A549 (cell line): ENCODE measurements at regions not wholly inside any gene's neighbourhood (a gene's known extent, or its start where the extent isn't known, plus 50 kb on each side); places are given as distances from the start of the nearest gene placed in this dataset.

Source experiments
- ATAC-seq, 2 experiments: fragments of 200-7000 bp in 1 of 2; fragments of >200 bp in 1 of 2; cut with Nextera tagmentation in 1 of 2; cut with Tn5 transposase in 1 of 2; 3 replicates each; pipeline versions ENCODE4 v1.8.0 to v1.9.1; 2018 to 2020; ENCODE audit warnings: mild to moderate bottlenecking in 1 of 2, moderate library complexity in 1 of 2
- CTCF ChIA-PET: fragments of 300-600 bp; sonication (Branson Sonifier 250); formaldehyde crosslinking; extraction: SDS; loops from one replicate; lab custom pipeline; 2021; ENCODE audit warnings: antibody characterized with exemption, inconsistent platforms; lab: Yijun Ruan, JAX
- POLR2A ChIA-PET: fragments of 350-600 bp; formaldehyde crosslinking; extraction: SDS; loops from one replicate; lab custom pipeline; 2021; ENCODE audit warnings: antibody characterized with exemption, inconsistent platforms; lab: Yijun Ruan, JAX
- DNase-seq, 2 experiments: peaks; one replicate each; pipeline versions ENCODE4 v3.0.0 to v3.0.0-alpha.2; 2011 to 2016; ENCODE audit warnings: low read depth in 1 of 2, low spot score in 1 of 2
- FAIRE-seq: peaks from 2 replicates; lab custom pipeline; 2011; peaks lifted over from hg19 to GRCh38; lab: Jason Lieb, UNC
- H3K27ac ChIP-seq, 2 experiments: fragments of >200 bp; sonication (Bioruptor Twin); formaldehyde crosslinking; 3 replicates each; pipeline ENCODE4 v1.5.1; 2016 to 2017
- H3K4me1 ChIP-seq: fragments of >200 bp; sonication (Bioruptor Twin); formaldehyde crosslinking; 3 replicates; pipeline ENCODE4 v1.6.1; 2016
- H3K4me2 ChIP-seq: fragments of >200 bp; sonication (Bioruptor Twin); formaldehyde crosslinking; 3 replicates; pipeline ENCODE4 v1.6.1; 2016
- H3K4me3 ChIP-seq: fragments of >200 bp; sonication (Bioruptor Twin); formaldehyde crosslinking; 3 replicates; pipeline ENCODE4 v1.5.1; 2016
- H3K9me3 ChIP-seq: fragments of >200 bp; sonication (Bioruptor Twin); formaldehyde crosslinking; 3 replicates; pipeline ENCODE4 v1.6.1; 2016
- ATOH8 ChIP-seq: fragments of 250-450 bp; sonication (Bioruptor Pico); IDR thresholded peaks from 2 replicates; pipeline ENCODE4 v1.5.0; 2020; ENCODE audit warnings: low read depth, mild to moderate bottlenecking, moderate library complexity
- CBX2 ChIP-seq: fragments of 200-600 bp; sonication (generic); IDR thresholded peaks from 2 replicates; pipeline ENCODE4 v1.6.1; 2016; ENCODE audit warnings: low read depth, mild to moderate bottlenecking, borderline replicate concordance
- CEBPB ChIP-seq, 2 experiments: fragments of >200 bp in 1 of 2; sonication (Bioruptor Twin) in 1 of 2; formaldehyde crosslinking in 1 of 2; IDR thresholded peaks; 2 replicates each; pipeline ENCODE4 v1.6.1; 2012 to 2016
- CTCF ChIP-seq: fragments of >200 bp; sonication (Bioruptor Twin); formaldehyde crosslinking; IDR thresholded peaks from 3 replicates; pipeline ENCODE4 v1.5.1; 2016
- ESRRA ChIP-seq: fragments of 150-350 bp; IDR thresholded peaks from 2 replicates; pipeline ENCODE4 v1.6.1; 2014; ENCODE audit warnings: mild to moderate bottlenecking, low read length, borderline replicate concordance
- FOSL2 ChIP-seq, 2 experiments: fragments of 450-650 bp in 1 of 2; fragments of >200 bp in 1 of 2; sonication (Bioruptor Twin) in 1 of 2; formaldehyde crosslinking; IDR thresholded peaks; 2 replicates each; pipeline versions ENCODE4 v1.5.0 to v1.6.1; 2016 to 2020; ENCODE audit warnings: mild to moderate bottlenecking in 1 of 2, moderate library complexity in 1 of 2
- HES2 ChIP-seq: fragments of >200 bp; sonication (Bioruptor Twin); formaldehyde crosslinking; IDR thresholded peaks from 2 replicates; pipeline ENCODE4 v1.6.1; 2016
- HMGXB4 ChIP-seq: fragments of 250-450 bp; sonication (Bioruptor Pico); IDR thresholded peaks from 2 replicates; pipeline ENCODE4 v1.5.0; 2021; ENCODE audit warnings: mild to moderate bottlenecking, moderate library complexity, borderline replicate concordance
- HOXA7 ChIP-seq: fragments of 250-450 bp; sonication (Bioruptor Pico); IDR thresholded peaks from 2 replicates; pipeline ENCODE4 v1.5.0; 2020; ENCODE audit warnings: mild to moderate bottlenecking, moderate library complexity
- HOXB13 ChIP-seq: fragments of 250-450 bp; sonication (Bioruptor Pico); IDR thresholded peaks from 2 replicates; pipeline ENCODE4 v1.5.0; 2020; ENCODE audit warnings: low read depth, mild to moderate bottlenecking, moderate library complexity
- HOXB5 ChIP-seq: fragments of 250-450 bp; sonication (Bioruptor Pico); IDR thresholded peaks from 2 replicates; pipeline ENCODE4 v1.5.0; 2020; ENCODE audit warnings: mild to moderate bottlenecking, moderate library complexity
- KDM1A ChIP-seq: fragments of 200-600 bp; sonication (generic); IDR thresholded peaks from 2 replicates; pipeline ENCODE4 v1.6.1; 2016; ENCODE audit warnings: low read depth, mild to moderate bottlenecking
- MAFK ChIP-seq: fragments of 450-650 bp; IDR thresholded peaks from 2 replicates; pipeline ENCODE4 v1.6.1; 2014; ENCODE audit not compliant: partially characterized antibody
- PBX3 ChIP-seq: IDR thresholded peaks from 2 replicates; pipeline ENCODE4 v1.6.1; 2012
- POLR2A ChIP-seq: IDR thresholded peaks from 2 replicates; pipeline ENCODE4 v1.6.1; 2012; ENCODE audit warnings: mild to moderate bottlenecking, low read length
- RCOR1 ChIP-seq: fragments of 150-350 bp; IDR thresholded peaks from 2 replicates; pipeline ENCODE4 v1.6.1; 2014; ENCODE audit warnings: antibody characterized with exemption, low read length, low read depth
- RNF2 ChIP-seq: fragments of 200-600 bp; sonication (generic); IDR thresholded peaks from 2 replicates; pipeline ENCODE4 v1.6.1; 2016; ENCODE audit warnings: low read depth, mild to moderate bottlenecking, antibody characterized with exemption, moderate library complexity, borderline replicate concordance
- SMC3 ChIP-seq: fragments of >200 bp; sonication (Bioruptor Twin); formaldehyde crosslinking; IDR thresholded peaks from 3 replicates; pipeline ENCODE4 v1.6.1; 2018; ENCODE audit warnings: inconsistent platforms
- SREBF2 ChIP-seq: fragments of 450-650 bp; IDR thresholded peaks from 2 replicates; pipeline ENCODE4 v1.6.1; 2014; ENCODE audit warnings: mild to moderate bottlenecking, moderate library complexity
- TFCP2L1 ChIP-seq: fragments of 250-450 bp; sonication (Bioruptor Pico); IDR thresholded peaks from 2 replicates; pipeline ENCODE4 v1.5.0; 2021; ENCODE audit warnings: mild to moderate bottlenecking
- WGBS: methylation state at CpG from one replicate; pipeline ENCODE4 v1.1.6; 2017; ENCODE audit errors: missing lambda C conversion rate; 5-methylcytosine and 5-hydroxymethylcytosine counted together

GRCh38 chr11:28833169-28833568 is 725.0 kb downstream of the METTL15 start:
- ChIA-PET CTCF (interaction anchor here (0.9 kb wide), 1 partner anchor 495 kb away, joined by 3 read pairs; no protein-coding TSS in a partner anchor), POLR2A (interaction anchor here (0.7 to 4.1 kb wide), 3 partner anchors 187 to 1133 kb away, joined by 3 to 31 read pairs (median 7); partner anchors contain the start of genes BDNF, KIF18A and METTL15)
- TF ChIP-seq HOXB13 (CRISPR knock-in tag) (peak; percentile 74; the same call in 1 of the 2 replicates), SREBF2 (no peak), HOXB5 (0 out of 2 replicates have a peak, but pooled peaks have one; percentile 41)
- ATAC-seq (no peak), DNase-seq (peak in 1 of 2 experiments; percentile 41), FAIRE-seq (no peak)
- Histone ChIP-seq H3K4me3 (no peak overlapping the region), H3K4me1 (peaks cover 45% of the 10 kb centered on the region), H3K9me3 (peaks cover 58% of the 10 kb centered on the region), H3K27ac (peak overlapping the region; percentile 95 to 99), H3K4me2 (no peak overlapping the region; the same call in 2 of the 3 replicates)
- WGBS, result 10% methylated on average over 2 of the region's 2 CpGs

GRCh38 chr11:28826807-28827206 is 718.6 kb downstream of the METTL15 start:
- TF ChIP-seq MAFK (peak; percentile 24), KDM1A (no peak)
- TF ChIP-seq, all 56 proteins: peak for 1
- POLR2A ChIA-PET, result no interaction called here
- 97% methylated on average over 1 of the region's 1 CpG for WGBS
- peaks cover 68% of the 10 kb centered on the region for H3K9me3 ChIP-seq
- no peak overlapping the region for H3K27ac ChIP-seq
- FAIRE-seq, result peak; percentile 18
- no peak for DNase-seq
- no peak overlapping the region for H3K4me3 ChIP-seq
- H3K4me2 ChIP-seq, result no peak overlapping the region
- H3K4me1 ChIP-seq, result no peaks in the 10 kb centered on the region
- CTCF ChIA-PET, result no interaction called here
- ATAC-seq, result no peak

- no peak for FAIRE-seq
- WGBS, result 48% methylated on average over 4 of the region's 4 CpGs
Measured at GRCh38 chr11:28822576-28822975, 714.4 kb downstream of the METTL15 start.

GRCh38 chr11:28820296-28820989 is 712.3 kb downstream of the METTL15 start:
- ChIA-PET CTCF (no interaction called here), POLR2A (no interaction called here)
- 89% methylated on average over 2 of the region's 2 CpGs for WGBS
- ATAC-seq (no peak), DNase-seq (no peak), FAIRE-seq (peak; percentile 23)
- H3K4me2 ChIP-seq, result no peak overlapping the region
- no peak overlapping the region for H3K4me3 ChIP-seq
- peaks cover 15% of the 10 kb centered on the region; the same call in 2 of the 3 replicates for H3K9me3 ChIP-seq
- H3K4me1 ChIP-seq, result no peaks in the 10 kb centered on the region
- H3K27ac ChIP-seq, result peak overlapping the region in 1 of 2 experiments; percentile 57; a peak in 2 of 6 replicates
- TF ChIP-seq ESRRA (no peak), RCOR1 (no peak), CBX2 (no peak), HMGXB4 (CRISPR knock-in tag) (no peak), PBX3 (no peak), CEBPB (IDR thresholded peaks at IDR 0.05) (no peak), HOXB5 (no peak), ATOH8 (CRISPR knock-in tag) (no peak), SMC3 (no peak), CTCF (no peak), HES2 (no peak), HOXA7 (CRISPR knock-in tag) (no peak)

More at GRCh38 chr11:28822576-28822975, 714.4 kb downstream of the METTL15 start:
- TF ChIP-seq FOSL2 (IDR thresholded peaks at IDR 0.05) (no peak), FOSL2 (CRISPR knock-in tag; IDR thresholded peaks at IDR 0.05) (peak; percentile 37; the same call in 1 of the 2 replicates), TFCP2L1 (no peak), RCOR1 (no peak), RNF2 (no peak), POLR2A (no peak)
- CTCF ChIA-PET, result interaction anchor here (0.7 kb wide), 1 partner anchor 1123 kb away, joined by 3 read pairs; no protein-coding TSS in a partner anchor
- no peak for ATAC-seq
- H3K27ac ChIP-seq, result 0 out of 6 replicates have a peak overlapping the region, but pooled peaks of 1 of the 2 experiments have one; percentile 5
- H3K4me1 ChIP-seq, result no peaks in the 10 kb centered on the region
- H3K4me3 ChIP-seq, result no peak overlapping the region
- peaks cover 31% of the 10 kb centered on the region for H3K9me3 ChIP-seq
- H3K4me2 ChIP-seq, result no peak overlapping the region
- DNase-seq, result no peak
- POLR2A ChIA-PET, result no interaction called here
